Activated CD4-positive, alpha-beta T cell treated with anti-CD3 and anti-CD28 coated beads, Interleukin-2, amount 50 U/mL, for 24 hours (primary cell): ENCODE measurements at regions not wholly inside any gene's neighbourhood (a gene's known extent, or its start where the extent isn't known, plus 50 kb on each side); places are given as distances from the start of the nearest gene placed in this dataset.

Experiments
- DNase-seq, 2 donors: peaks; one replicate each; pipeline ENCODE4 v3.0.0-alpha.2; 2020; ENCODE audit warnings: low read depth in 1 of 2, low spot score in 1 of 2

- DNase-seq = no peak
Measured at GRCh38 chr1:65090406-65090805, 57.6 kb upstream of the AK4 start.

- DNase-seq = no peak
Measured at GRCh38 chr1:65092691-65093090, 55.3 kb upstream of the AK4 start.

- DNase-seq = no peak
Measured at GRCh38 chr1:65097076-65097475, 50.9 kb upstream of the AK4 start.
